ENCODE measurements at regions not wholly inside any gene's neighbourhood (a gene's known extent, or its start where the extent isn't known, plus 50 kb on each side); places are given as distances from the start of the nearest gene placed in this dataset.
"Not testable (repeated sequence)": the region's sequence is repeated elsewhere in the genome, so short reads cannot be mapped to it uniquely, and the experiment has no call there.

GRCh38 chr6:978937-979685 is 286.2 kb upstream of the EXOC2 start:
- no peak for TF ChIP-seq CTCF (IDR thresholded peaks at IDR 0.05; ENCODE audit: insufficient read depth, low read length)
- no peak for TF ChIP-seq GABPA (IDR thresholded peaks at IDR 0.05; ENCODE audit: low read depth)
- TF ChIP-seq REST (IDR thresholded peaks at IDR 0.05; ENCODE audit: insufficient replicate concordance, low read depth) = no peak
- DNase-seq (ENCODE audit: low read depth in 1 of 2, low spot score in 1 of 2) = no peak
- Histone ChIP-seq H3K27me3 (ENCODE audit: insufficient read depth, poor library complexity, severe bottlenecking) (peaks cover 3% of the 10 kb centered on the region), H3K27ac (replicated peaks) (no peak overlapping the region), H3K4me3 (replicated peaks; ENCODE audit: insufficient read depth, low read length) (no peak overlapping the region)

- not testable (repeated sequence) for H3K4me3 ChIP-seq (replicated peaks; ENCODE audit: insufficient read depth, low read length); H3K27ac ChIP-seq (replicated peaks); H3K27me3 ChIP-seq (ENCODE audit: insufficient read depth, poor library complexity, severe bottlenecking); DNase-seq (ENCODE audit: low read depth in 1 of 2, low spot score in 1 of 2)
These were observed 284.3 kb upstream of the EXOC2 start for GRCh38 chr6:977226-977625.

GRCh38 chr6:971981-972640 is 279.2 kb upstream of the EXOC2 start:
- Histone ChIP-seq H3K27ac (replicated peaks) (no peak overlapping the region), H3K27me3 (ENCODE audit: insufficient read depth, poor library complexity, severe bottlenecking) (peaks cover 2% of the 10 kb centered on the region), H3K4me3 (replicated peaks; ENCODE audit: insufficient read depth, low read length) (no peak overlapping the region)
- DNase-seq (ENCODE audit: low read depth in 1 of 2, low spot score in 1 of 2) = no peak
- no peak for TF ChIP-seq CTCF (IDR thresholded peaks at IDR 0.05; ENCODE audit: insufficient read depth, low read length)
- TF ChIP-seq REST (IDR thresholded peaks at IDR 0.05; ENCODE audit: insufficient replicate concordance, low read depth) = no peak
- no peak for TF ChIP-seq POLR2AphosphoS5 (IDR thresholded peaks at IDR 0.05; ENCODE audit: low read depth)
- no peak for TF ChIP-seq SPI1 (IDR thresholded peaks at IDR 0.05; ENCODE audit: borderline replicate concordance, low read depth)
- TF ChIP-seq GABPA (IDR thresholded peaks at IDR 0.05; ENCODE audit: low read depth) = no peak

GRCh38 chr6:968791-969190 is 275.9 kb upstream of the EXOC2 start:
- Histone ChIP-seq H3K4me3 (replicated peaks; ENCODE audit: insufficient read depth, low read length) (no peak overlapping the region), H3K27me3 (ENCODE audit: insufficient read depth, poor library complexity, severe bottlenecking) (peaks cover 2% of the 10 kb centered on the region), H3K27ac (replicated peaks) (no peak overlapping the region)
- TF ChIP-seq CTCF (IDR thresholded peaks at IDR 0.05; ENCODE audit: insufficient read depth, low read length) (no peak), GABPA (IDR thresholded peaks at IDR 0.05; ENCODE audit: low read depth) (no peak), POLR2AphosphoS5 (IDR thresholded peaks at IDR 0.05; ENCODE audit: low read depth) (no peak), REST (IDR thresholded peaks at IDR 0.05; ENCODE audit: insufficient replicate concordance, low read depth) (no peak), SPI1 (IDR thresholded peaks at IDR 0.05; ENCODE audit: borderline replicate concordance, low read depth) (no peak)
- no peak for DNase-seq (ENCODE audit: low read depth in 1 of 2, low spot score in 1 of 2)

All from HL-60 (cell line).